SK-N-MC (cell line): ENCODE measurements at regions not wholly inside any gene's neighbourhood (a gene's known extent, or its start where the extent isn't known, plus 50 kb on each side); places are given as distances from the start of the nearest gene placed in this dataset.

Experiments used
- EZH2 ChIP-seq: fragments of 200-600 bp; sonication (generic); IDR thresholded peaks from one replicate; pipeline ENCODE4 v1.6.1; 2017; ENCODE audit warnings: antibody characterized with exemption
- FOXP2 ChIP-seq: optimal IDR thresholded peaks from 2 replicates; pipeline ENCODE3; 2011; ENCODE audit warnings: mild to moderate bottlenecking, moderate library complexity; ENCODE audit not compliant: insufficient read depth; ENCODE audit errors: extremely low read length, control extremely low read depth
- POLR2AphosphoS5 ChIP-seq: IDR thresholded peaks from 2 replicates; pipeline ENCODE4 v1.6.1; 2012; ENCODE audit warnings: mild to moderate bottlenecking, low read depth, low read length, borderline replicate concordance

DNA sequence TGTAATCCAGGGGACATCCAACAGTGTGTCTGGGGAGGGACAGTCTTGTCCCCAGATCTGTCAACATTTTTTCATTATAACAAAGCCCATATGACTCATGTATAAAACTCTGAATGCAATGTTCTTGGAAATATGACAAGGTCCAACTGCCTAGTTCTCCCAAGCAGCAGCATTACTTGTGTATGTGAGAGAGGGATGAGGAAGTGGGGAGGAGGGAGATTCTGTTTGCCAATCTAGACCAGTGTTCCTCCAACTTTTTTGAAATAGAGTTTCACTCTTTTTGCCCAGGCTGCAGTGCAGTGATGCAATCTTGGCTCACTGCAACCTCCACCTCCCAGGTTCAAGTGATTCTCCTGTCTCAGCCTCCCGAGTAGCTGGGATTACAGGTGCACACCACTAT is 394.8 kb downstream of the DHX35 start:
- no peak for TF ChIP-seq EZH2
- no peak for TF ChIP-seq POLR2AphosphoS5
- no peak for TF ChIP-seq FOXP2
